ENCODE measurements at regions not wholly inside any gene's neighbourhood (a gene's known extent, or its start where the extent isn't known, plus 50 kb on each side); places are given as distances from the start of the nearest gene placed in this dataset.
"Not testable (repeated sequence)": the region's sequence is repeated elsewhere in the genome, so short reads cannot be mapped to it uniquely, and the experiment has no call there.

DNA sequence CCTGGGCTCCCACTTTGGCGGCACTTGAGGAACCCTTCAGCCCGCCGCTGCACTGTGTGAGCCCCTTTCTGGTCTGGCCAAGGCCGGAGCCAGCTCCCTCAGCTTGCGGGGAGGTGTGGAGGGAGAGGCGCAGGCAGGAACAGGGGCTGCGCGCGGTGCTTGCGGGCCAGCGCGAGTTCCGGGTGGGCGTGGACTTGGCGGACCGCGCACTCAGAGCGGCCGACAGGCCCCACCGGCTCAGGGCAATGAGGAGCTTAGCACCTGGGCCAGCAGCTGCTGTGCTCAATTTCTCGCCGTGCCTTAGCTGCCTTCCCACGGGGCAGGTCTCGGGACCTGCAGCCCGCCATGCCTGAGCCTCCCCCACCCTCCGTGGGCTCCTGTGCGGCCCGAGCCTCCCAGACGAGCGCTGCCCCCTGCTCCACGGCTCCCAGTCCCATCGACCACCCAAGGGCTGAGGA is 324.8 kb downstream of the RAD51AP2 start:
- DNase-seq (ENCODE audit: low spot score) = not testable (repeated sequence)

DNA sequence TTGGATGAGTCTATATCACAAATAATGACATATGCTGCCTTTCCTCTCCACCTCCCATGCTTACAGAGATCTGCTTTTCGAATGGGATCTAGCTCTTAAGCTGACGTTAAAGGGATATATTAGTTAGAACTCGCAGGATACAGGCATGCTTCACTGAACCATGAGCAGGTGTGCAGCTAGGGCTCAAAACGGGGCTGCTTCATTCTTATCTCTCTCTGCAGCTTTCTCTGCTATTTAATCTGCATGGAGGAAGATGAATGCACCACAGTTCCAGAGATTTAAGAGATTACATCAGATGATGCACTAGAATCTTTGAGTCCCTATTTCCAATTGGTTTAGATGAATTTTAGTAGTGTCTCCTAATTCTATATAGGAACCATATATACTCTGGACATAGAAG is 327.0 kb downstream of the RAD51AP2 start:
- DNase-seq (ENCODE audit: low spot score) = no peak

DNA sequence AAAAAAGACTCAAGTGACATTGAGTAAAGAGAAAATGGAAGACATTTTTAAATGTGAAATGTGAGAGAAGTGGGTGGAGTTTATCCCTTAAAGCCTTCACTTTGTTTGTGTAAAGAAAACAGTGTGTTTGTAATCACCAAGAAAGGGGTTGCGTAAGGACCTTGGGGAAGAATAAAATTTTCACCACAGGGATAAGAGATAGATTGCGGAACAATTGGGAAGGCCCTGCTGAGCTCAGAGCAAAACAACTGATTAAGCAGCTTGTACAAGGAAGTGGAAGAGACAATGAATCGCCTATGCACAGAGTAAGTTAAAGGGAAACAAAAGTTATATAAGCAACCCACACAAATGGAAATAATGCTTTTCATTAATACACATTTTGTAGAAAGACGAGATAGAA is 327.7 kb downstream of the RAD51AP2 start:
- DNase-seq (ENCODE audit: low spot score) = no peak

DNA sequence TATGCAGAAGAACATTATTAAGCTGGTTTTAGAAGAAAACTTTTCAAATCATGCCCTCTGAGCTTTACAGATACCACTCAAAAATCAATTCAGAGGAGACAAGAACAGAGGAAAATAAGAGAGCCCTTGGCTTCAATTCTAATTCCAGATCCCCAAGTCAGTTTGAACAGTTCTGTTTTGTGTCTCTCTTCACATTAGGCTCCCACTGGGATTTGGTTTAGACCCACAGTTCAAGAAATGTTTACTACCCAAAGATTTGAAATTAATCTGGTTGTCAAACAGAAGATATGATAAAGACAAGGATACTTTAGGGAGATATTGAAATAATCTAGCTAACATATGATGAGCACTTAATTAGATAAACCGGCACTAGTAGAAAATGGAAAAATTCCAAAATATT is 329.5 kb downstream of the RAD51AP2 start:
- no peak for DNase-seq (ENCODE audit: low spot score)

DNA sequence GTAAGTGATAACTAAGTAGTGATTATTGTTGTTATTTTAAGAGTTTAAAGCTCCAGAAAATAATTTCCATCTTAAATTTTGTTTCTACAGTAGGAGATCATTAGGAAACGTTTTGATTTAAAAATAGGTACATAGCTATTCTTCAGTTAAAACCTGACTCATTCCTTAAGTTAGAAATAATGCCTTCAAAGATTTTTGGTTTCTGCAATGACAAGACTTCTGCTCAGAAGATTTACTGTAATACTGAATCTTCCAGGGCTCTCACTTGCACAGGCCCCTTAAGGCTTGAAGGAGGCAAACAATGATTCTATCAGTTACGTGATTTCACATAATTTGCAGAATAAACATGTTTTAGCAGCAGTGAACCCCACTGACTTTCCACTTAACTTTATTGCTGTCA is 333.7 kb downstream of the RAD51AP2 start:
- no peak for DNase-seq (ENCODE audit: low spot score)

DNA sequence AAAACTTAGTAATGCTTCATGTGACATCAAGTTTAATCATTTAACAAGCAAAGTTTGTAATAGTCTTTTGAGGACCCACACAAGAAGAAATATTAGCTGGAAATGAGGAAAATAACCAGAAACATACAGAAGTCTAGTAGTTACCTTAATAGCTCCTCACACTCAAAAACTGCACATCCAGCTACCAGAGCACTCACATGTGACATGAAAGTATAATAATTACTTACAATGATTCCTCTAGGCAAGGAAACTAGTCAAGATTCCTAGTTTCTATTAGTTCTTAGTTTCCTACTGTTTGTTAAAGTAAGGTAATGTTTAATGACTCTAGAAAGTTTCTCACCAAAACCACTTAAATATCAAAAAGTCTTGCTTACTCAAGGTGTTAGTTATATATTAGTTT is 335.8 kb downstream of the RAD51AP2 start:
- no peak for DNase-seq (ENCODE audit: low spot score)

DNA sequence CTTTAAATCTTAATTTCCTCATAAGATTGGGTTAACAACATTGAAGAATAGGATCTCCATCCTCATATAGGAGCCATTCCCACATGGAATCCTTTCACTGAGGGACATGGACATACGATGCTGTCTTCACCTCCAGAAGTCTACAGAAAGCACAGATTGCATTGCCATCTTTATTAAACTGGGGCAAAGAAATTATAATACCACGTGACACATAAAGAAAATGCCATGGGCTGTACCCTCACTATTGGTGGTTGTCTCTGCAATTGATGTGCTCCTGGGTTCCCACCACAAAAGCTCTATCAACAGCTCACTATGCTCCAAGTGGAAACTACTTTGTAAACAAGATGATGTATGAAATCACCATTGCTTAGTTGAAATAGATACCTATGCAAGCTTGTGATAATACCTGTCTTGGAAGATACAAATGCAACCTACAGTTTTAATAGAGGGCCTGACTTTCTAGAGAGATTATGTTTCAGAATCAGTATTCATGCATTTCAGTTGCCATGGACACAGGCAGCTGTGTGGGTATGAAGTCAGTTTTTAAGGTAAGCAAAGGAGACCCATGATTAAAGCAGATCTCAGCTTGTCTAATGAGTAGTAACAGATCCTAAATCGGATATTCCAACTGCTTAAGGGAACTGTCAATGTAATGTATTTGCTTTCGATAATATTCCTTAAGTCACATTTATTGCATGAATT is 337.0 kb downstream of the RAD51AP2 start:
- no peak for DNase-seq (ENCODE audit: low spot score)

DNA sequence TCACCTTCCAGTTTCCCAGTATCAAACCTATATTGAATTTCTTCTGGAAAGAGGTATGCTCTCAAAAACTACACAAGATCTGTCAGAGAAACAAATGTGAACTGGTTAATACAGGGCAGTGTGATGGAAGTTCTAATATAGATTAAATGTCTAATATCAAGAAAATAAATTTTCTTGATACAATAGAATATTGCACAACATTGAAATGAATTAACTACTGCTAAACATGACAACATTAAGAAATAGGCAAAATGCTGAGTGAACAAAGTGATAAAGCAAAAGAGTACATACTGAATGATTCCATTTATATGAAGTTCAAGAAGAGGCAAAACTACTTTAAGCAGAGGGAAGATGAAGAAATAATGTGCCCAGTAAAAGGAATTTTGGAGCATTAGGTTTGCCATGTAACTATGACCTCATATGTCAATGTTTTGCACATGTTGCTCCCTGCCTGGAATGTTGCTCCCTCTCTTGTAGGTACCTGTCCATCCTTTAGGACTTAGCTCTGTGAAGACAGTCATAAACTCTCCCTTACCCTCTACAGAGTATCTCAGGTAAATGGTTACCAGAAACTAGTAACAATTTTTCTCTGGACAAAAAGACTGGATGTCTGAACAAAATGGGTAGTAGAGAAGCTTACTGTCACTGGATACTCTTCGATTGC is 339.0 kb downstream of the RAD51AP2 start:
- no peak for DNase-seq (ENCODE audit: low spot score)

DNA sequence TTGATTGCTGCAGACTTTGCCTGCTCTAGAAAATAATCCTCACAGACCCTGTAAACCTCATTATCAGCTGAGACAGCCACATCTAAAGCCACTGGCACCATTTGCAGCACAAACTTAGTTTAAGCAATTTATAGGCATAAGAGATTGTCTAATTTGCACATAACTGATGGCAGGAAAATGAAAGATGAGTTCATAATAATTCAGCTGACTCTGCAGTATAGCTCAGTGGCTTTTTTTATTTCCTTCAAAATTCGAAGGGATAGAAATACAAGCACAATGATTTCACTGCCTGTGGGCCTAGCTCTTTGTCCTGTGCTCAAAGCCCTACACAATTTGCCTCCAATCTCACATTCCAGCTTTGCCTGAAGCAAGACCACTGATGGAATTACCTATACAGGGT is 341.2 kb downstream of the RAD51AP2 start:
- no peak for DNase-seq (ENCODE audit: low spot score)

DNA sequence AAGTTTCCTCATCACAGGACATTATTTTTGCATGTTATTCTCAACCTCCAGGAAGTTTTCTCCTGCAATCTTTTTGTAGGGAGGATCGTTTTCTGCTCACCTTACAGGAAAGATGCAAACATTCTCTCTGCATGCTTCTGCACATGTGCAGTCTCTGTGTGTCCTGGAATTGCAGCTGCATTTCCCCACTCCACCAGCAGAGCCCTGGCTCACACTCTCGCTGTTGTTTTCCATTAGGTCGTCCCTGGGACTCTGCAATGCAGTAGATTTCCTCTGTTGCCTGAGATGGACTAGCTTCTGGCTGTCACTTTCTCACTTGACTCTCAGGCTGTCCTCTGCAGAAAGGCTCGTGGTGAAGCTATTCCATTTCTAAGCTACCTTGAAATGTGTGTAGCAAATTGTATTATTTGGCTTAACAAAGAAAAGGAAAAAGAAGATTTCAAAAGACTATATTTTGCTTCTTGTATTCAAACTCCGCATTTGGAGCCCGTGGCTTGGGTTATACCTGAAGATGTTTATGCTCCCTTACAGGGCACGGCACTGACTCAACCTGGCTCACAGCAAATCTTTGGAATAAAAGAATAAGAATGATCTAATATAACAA is 346.7 kb downstream of the RAD51AP2 start:
- DNase-seq (ENCODE audit: low spot score) = peak; percentile 51

DNA sequence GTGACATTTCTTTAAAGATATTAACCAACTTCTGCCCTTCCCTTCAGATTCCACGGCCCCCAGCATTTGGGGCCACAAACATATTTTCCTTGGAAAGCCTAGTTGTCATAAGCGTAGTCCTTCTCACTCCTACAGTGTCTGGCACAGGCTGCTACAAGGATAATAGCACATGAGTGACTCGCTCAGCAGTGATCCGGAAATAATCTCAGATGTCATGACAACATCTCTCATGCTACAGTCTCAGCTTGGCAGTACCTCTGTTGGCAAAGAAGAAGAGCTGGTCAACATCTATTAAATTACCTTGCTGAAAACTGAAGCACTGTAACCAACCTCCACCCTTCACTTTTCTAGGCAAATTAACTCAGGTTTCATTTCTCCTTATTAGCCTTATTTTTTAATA is 351.7 kb downstream of the RAD51AP2 start:
- no peak for DNase-seq (ENCODE audit: low spot score)

DNA sequence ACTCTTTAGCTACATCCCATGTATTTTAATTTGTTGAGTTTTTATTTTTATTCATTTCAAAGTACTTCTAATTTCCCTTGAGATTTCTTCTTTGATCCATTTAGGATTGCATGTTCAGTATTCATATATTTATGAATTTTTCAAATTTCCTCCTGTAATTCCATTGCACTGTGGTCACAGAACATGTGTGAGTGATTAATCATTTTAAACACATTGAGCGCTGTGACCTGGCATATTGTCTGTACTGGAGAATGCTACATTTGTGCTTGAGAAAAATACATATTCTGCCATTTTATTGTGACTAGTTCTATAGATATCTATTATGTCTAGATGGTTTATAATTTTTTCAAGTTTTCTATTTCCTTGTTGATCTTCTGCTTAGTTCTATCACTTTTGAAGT is 353.7 kb downstream of the RAD51AP2 start:
- no peak for DNase-seq (ENCODE audit: low spot score)

DNA sequence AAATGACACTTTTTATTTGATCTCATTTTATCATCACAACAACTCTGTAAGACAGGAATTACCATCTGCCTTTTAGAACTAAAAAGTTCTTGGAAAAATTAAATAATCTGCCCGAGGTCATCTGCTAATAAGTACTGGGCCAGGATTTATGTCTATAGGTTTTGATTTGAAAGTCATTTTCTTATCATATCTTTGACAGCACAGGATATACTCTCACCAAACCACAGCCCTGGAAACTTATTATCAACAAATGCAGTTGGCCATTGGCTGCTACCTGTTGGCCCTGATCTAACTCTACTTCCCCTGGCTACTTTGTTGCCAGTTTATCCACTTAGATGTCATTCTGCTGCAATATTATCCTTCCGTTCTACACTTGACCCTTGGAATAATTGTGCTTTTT is 354.6 kb downstream of the RAD51AP2 start:
- DNase-seq (ENCODE audit: low spot score) = no peak

DNA sequence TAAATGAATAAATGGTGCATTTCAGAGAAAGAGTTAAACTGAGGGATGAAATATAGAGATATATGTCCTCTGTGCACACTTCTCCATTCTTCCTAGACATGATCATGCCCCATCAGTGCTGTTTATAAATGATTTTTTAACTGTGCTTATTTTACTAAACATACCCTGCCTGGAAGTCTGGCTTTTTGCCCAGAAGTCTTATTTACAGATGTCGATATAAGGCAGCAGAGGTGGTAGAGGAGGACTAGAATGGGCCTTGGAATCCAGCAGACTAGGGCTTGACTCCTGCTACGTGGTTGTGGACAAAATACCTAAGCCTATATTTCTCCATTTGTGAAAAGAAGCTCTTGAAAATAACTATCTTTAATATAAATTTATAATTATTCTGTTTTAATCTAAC is 355.5 kb downstream of the RAD51AP2 start:
- DNase-seq (ENCODE audit: low spot score) = no peak

DNA sequence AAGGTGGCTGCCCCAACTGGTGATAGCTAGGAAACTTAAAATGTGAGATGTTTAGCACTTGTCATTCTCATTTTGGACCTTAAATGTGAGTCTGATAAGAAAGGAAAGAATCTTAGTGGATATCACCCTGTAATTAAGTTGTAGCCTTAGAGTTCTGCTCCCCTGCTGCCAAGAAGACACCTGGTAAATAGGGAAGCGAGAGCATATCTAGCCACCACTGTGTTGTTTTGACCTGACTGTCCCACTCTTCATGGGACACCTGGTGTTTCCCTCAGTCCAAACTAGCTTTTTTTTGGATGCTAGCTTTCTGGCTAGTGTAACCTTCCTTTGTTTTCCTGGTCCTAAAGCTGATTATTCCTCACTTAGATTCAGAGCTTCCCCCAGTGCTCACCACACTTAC is 357.6 kb downstream of the RAD51AP2 start:
- DNase-seq (ENCODE audit: low spot score) = no peak

DNA sequence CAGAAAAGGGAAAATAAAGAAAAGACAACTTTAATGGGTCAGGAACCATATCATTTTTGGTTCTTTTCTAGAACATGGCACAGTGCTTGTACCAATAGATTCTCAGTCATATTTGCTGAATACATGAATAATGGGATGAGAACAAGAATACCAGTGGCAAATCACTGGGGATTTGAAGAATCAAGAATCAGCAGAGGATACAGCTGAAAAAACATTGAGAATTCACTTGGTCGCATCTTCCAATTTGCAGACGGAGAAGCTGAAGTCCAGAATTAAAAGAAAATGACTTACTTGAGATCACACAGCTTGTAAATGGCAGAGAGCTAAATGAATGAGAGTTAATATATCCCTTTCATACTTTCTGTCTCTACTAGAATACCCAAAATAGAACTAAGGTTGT is 362.2 kb downstream of the RAD51AP2 start:
- DNase-seq (ENCODE audit: low spot score) = no peak

DNA sequence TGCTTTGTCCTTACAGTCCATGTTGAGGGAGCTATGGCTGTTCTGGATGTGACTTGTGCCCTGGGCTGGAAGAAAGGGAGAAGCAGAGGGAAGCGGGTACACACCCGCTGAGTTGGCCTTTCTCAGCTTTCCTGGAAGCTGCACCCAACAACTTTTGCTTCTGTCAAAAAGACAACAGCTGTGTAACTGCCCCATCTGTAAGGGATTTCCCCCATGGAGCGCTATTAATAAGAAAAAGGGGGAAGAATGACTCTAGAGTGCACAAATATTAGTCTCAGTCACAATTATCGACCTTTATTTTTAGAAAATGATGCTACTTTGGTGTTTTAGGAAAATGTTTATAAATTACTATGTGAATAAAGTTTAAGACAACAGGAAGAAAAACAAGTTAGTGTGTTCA is 368.3 kb downstream of the RAD51AP2 start:
- DNase-seq (ENCODE audit: low spot score) = no peak

DNA sequence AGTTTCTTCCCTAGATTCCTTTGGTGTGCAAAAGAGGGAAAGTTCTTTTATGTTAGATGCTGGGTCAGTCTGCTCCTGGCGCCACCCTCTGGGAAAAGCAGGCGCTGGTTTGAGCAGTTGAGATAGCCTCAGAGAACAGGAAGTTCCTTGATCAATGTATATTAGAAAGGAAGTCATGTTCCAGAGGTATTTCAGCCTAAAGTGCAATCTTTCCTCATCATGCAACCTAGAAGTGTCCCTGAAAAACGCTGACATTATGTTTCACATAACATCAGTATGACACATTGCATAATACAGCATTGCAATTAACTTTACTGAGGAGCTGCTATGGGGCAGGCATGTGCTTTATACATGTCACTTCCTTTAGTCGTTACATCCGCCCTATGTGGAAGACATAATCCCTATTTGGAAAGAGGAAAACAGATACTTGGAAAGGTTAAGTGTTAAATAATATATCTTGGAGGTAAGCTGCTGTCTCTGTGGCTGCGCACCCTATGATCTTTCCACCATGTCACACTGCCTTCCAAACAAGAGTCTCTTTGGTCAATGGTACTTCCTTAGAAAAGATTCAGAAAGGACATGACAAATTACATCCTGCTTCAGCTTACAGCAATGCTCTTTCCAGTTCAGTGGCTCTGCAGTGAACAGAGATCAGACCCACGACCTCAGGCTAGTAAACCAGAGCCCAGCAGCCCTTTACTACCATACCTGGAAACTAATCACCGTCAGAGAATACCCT is 369.7 kb downstream of the RAD51AP2 start:
- DNase-seq (ENCODE audit: low spot score) = peak; percentile 38

DNA sequence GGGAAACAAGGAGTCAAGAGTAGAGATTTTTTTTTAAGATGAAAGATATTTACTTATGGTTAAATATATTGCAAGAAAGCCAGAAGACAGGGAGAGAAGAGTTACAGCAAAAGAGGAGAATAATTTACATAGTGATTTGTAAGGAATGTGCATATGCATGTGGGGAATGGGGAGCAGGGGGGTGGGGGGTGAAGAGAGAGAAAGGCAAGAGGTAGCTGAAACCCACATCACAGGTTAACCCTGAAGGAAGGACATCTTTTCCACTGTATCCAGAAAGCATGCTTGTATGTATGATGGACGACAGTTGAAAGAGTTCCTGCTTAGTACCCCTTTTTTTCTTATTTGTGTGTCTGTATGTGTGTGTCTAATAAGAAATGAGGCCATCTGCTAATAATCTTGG is 371.9 kb downstream of the RAD51AP2 start:
- DNase-seq (ENCODE audit: low spot score) = no peak

DNA sequence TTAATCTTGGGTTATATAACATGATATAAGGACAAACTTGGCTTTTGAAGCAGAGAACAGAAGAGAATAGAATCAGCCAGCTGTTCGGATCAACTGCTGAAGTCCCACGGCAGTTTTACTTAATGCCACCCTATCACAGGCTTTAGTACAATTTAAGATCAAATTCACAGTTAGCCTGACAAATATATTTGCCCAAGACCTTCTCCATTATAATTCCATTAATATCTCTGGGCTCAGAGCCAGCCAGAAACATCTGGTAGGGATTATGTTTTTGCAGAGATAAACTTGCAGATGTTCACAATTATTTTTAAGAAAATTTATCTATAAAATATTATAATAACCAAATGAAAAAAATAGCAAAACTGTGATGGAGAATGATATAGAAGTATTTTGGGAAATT is 381.4 kb downstream of the RAD51AP2 start:
- no peak for DNase-seq (ENCODE audit: low spot score)

DNA sequence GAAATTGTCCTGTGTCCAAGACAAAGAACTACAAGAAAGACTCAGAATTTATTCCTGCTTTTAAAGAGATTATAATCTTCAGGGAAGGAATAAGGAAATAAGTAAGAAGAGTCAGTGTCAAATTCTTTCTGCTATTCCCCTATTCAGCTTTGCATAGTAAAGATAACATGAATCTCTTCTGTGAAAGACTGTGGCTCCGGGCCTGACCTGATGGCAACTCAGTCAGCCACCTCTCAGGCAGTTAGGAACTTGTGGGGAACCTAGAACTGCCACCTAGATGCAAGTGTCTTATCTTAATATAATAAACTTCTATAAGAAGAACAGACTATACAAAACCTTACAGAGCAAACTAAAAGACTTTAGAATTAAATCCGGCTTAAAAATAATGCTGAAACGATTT is 382.0 kb downstream of the RAD51AP2 start:
- no peak for DNase-seq (ENCODE audit: low spot score)

DNA sequence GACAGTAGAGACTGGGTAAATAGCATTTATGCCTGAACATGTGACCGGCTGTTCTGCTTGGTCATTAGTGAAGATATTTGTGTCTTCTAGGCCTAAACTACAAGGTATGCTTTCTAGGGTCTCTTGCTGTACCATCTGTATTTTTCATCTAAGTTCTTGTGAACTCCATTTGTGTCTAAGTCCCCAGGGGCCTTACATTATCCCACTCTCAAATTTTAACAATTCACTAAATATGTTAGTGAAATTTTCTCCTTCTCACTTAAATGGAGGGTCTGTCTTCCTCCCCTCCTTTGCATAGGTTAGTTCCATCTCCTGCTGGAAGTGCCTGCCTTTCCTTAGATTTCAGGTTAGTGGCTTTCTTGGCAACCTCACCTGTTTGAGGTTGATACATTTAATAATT is 382.6 kb downstream of the RAD51AP2 start:
- DNase-seq (ENCODE audit: low spot score) = no peak
